Naive thymus-derived CD4-positive, alpha-beta T cell (primary cell): ENCODE measurements at regions not wholly inside any gene's neighbourhood (a gene's known extent, or its start where the extent isn't known, plus 50 kb on each side); places are given as distances from the start of the nearest gene placed in this dataset.

ENCODE experiments used
- ATAC-seq: fragments of 150-1000 bp; cut with Tn5 transposase; 2 replicates; pipeline ENCODE4 v1.10.0; 2021; ENCODE audit warnings: mild to moderate bottlenecking, moderate library complexity
- CTCF ChIA-PET: fragments of 350-600 bp; sonication (Branson Sonifier 250); formaldehyde crosslinking; loops from one replicate; lab custom pipeline; 2021; ENCODE audit warnings: antibody characterized with exemption; lab: Charles Lee
- POLR2A ChIA-PET: fragments of 350-600 bp; sonication (Branson Sonifier 250); formaldehyde crosslinking; loops from one replicate; lab custom pipeline; 2021; ENCODE audit warnings: antibody characterized with exemption, inconsistent platforms; lab: Charles Lee
- DNase-seq, 9 donors: peaks; one replicate each; pipeline versions ENCODE4 v3.0.0 to v3.0.0-alpha.2; 2020 to 2022; ENCODE audit warnings: mixed read lengths in 1 of 9
- H3K27ac ChIP-seq: one replicate; pipeline ENCODE4 v1.7.0; 2013; ENCODE audit warnings: mild to moderate bottlenecking, low read depth, low read length, moderate library complexity
- H3K27me3 ChIP-seq, 2 donors: one replicate each; pipeline ENCODE4 v1.7.0; 2013; ENCODE audit warnings: low read length in 2 of 2, mild to moderate bottlenecking in 2 of 2, moderate library complexity in 2 of 2; ENCODE audit not compliant: control insufficient read depth in 2 of 2, insufficient read depth in 2 of 2
- H3K36me3 ChIP-seq, 3 experiments: 1 replicate in 2 of 3; 2 replicates in 1 of 3; pipeline ENCODE4 v1.7.0; 2013; ENCODE audit warnings: low read length in 3 of 3, mild to moderate bottlenecking in 3 of 3, moderate library complexity in 1 of 3; ENCODE audit not compliant: insufficient read depth in 3 of 3, control insufficient read depth in 2 of 3
- H3K4me1 ChIP-seq, 2 donors: one replicate each; pipeline ENCODE4 v1.7.0; 2013; ENCODE audit warnings: low read length in 2 of 2, mild to moderate bottlenecking in 2 of 2, moderate library complexity in 1 of 2; ENCODE audit not compliant: control insufficient read depth in 2 of 2, insufficient read depth in 2 of 2
- H3K4me3 ChIP-seq: 2 replicates; pipeline ENCODE4 v1.7.0; 2013; ENCODE audit warnings: mild to moderate bottlenecking, low read length
- H3K9me3 ChIP-seq, 3 experiments: 1 replicate in 2 of 3; 2 replicates in 1 of 3; pipeline ENCODE4 v1.7.0; 2013; ENCODE audit warnings: low read length in 3 of 3; ENCODE audit not compliant: control insufficient read depth in 2 of 3
- H3K27ac Mint-ChIP-seq, 9 donors: one replicate each; pipeline ENCODE4 v1.8.0; 2020 to 2022; ENCODE audit warnings: mixed read lengths in 9 of 9, mild to moderate bottlenecking in 8 of 9, moderate library complexity in 5 of 9, inconsistent platforms in 2 of 9
- H3K27me3 Mint-ChIP-seq, 5 donors: one replicate each; pipeline ENCODE4 v1.8.0; 2021 to 2022; ENCODE audit warnings: mixed read lengths in 5 of 5, mild to moderate bottlenecking in 1 of 5
- H3K36me3 Mint-ChIP-seq, 5 donors: one replicate each; pipeline ENCODE4 v1.8.0; 2020 to 2022; ENCODE audit warnings: mixed read lengths in 5 of 5, mild to moderate bottlenecking in 3 of 5, inconsistent platforms in 1 of 5
- H3K4me1 Mint-ChIP-seq, 7 donors: one replicate each; pipeline ENCODE4 v1.8.0; 2020 to 2022; ENCODE audit warnings: mixed read lengths in 7 of 7, mild to moderate bottlenecking in 3 of 7, inconsistent platforms in 1 of 7
- H3K4me3 Mint-ChIP-seq, 10 donors: one replicate each; pipeline ENCODE4 v1.8.0; 2020 to 2022; ENCODE audit warnings: mild to moderate bottlenecking in 10 of 10, mixed read lengths in 10 of 10, moderate library complexity in 6 of 10, inconsistent platforms in 2 of 10
- H3K9me3 Mint-ChIP-seq, 11 donors: one replicate each; pipeline ENCODE4 v1.8.0; 2020 to 2022; ENCODE audit warnings: mixed read lengths in 11 of 11, mild to moderate bottlenecking in 4 of 11, inconsistent platforms in 1 of 11, moderate library complexity in 1 of 11
- intact Hi-C, 2 donors: fragments of 100-400 bp; cut with micrococcal nuclease; formaldehyde crosslinking; loops; one replicate each; pipeline ENCODE4 v1.15.1; 2023

DNA sequence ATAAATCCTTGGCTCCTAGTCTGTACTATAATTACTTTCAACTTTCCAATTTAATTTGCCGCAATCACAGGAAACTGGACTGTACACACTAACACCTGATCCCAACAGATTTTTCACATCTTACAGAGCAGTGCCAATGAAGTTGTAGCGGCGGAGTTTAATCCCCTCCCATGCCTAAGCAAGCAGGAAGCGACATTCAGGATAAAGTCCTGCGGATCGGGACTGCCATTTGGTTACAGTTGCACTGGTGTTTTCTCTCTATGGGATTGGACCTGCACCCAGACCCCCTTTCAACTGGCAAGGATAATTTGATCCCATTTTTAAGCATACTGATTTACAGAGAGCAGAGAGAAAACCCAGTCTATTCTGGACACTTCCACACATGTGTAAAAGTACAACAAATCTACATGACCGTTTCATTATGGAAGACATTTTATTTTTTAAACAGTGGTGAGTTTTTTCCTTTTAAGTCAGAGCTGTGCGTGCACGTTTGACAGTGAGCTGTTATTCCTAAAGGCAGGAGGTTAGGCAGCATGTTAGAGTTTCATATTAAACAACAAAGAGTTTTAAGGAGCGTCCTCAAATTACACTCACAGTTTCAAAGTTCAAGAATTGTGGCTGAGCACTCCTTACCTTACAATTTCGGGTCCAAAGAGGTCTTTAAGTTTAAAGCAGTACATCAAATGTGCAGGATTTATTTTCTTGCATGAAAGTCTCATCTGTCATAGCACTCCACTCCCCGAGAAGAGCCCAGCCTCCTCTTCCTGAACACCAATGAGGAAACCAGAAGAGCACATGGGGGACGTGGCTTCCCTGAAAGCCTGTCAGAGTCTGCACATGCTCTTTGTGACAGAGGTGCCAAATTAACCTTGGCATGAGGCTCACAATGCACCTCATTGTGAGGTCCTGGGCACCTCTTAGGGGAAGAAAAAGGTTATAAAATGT lies 141.6 kb upstream of the RFC3 start:
- peaks cover 0 to 11% of the 10 kb centered on the region in 2 donors for H3K4me1 ChIP-seq
- H3K4me3 ChIP-seq, result no peak overlapping the region
- H3K9me3 ChIP-seq, result no peaks in the 10 kb centered on the region
- Mint-ChIP-seq H3K4me3 (peak overlapping the region in 6 of 10 donors; percentile 14 to 72 (median 44)), H3K27me3 (peaks cover 0 to 3% (median 0%) of the 10 kb centered on the region in 5 donors), H3K36me3 (no peaks in the 10 kb centered on the region), H3K27ac (no peak overlapping the region), H3K9me3 (peaks cover 0 to 2% (median 0%) of the 10 kb centered on the region in 11 donors), H3K4me1 (peaks cover 7 to 26% (median 11%) of the 10 kb centered on the region in 7 donors)
- H3K27me3 ChIP-seq, result no peaks in the 10 kb centered on the region
- CTCF ChIA-PET, result no interaction called here
- intact Hi-C loops, result no loop called here
- ATAC-seq, result no peak
- no peak for DNase-seq
- H3K27ac ChIP-seq, result no peak overlapping the region
- POLR2A ChIA-PET, result no interaction called here
- no peaks in the 10 kb centered on the region for H3K36me3 ChIP-seq

GRCh38 chr13:33677215-33677614 lies 140.7 kb upstream of the RFC3 start:
- H3K4me1 ChIP-seq, result peaks cover 0 to 11% of the 10 kb centered on the region in 2 donors
- POLR2A ChIA-PET, result no interaction called here
- peaks cover 0 to 3% (median 0%) of the 10 kb centered on the region in 5 donors for H3K27me3 Mint-ChIP-seq
- H3K4me3 Mint-ChIP-seq, result no peak overlapping the region
- H3K27ac ChIP-seq, result no peak overlapping the region
- ATAC-seq (no peak), DNase-seq (no peak)
- no peaks in the 10 kb centered on the region for H3K36me3 Mint-ChIP-seq
- CTCF ChIA-PET, result no interaction called here
- intact Hi-C loops, result no loop called here
- no peak overlapping the region for H3K27ac Mint-ChIP-seq
- H3K9me3 Mint-ChIP-seq, result no peaks in the 10 kb centered on the region
- no peak overlapping the region for H3K4me3 ChIP-seq
- no peaks in the 10 kb centered on the region for H3K27me3 ChIP-seq
- H3K36me3 ChIP-seq, result no peaks in the 10 kb centered on the region
- H3K9me3 ChIP-seq, result no peaks in the 10 kb centered on the region
- peaks cover 7 to 26% (median 11%) of the 10 kb centered on the region in 7 donors for H3K4me1 Mint-ChIP-seq

DNA sequence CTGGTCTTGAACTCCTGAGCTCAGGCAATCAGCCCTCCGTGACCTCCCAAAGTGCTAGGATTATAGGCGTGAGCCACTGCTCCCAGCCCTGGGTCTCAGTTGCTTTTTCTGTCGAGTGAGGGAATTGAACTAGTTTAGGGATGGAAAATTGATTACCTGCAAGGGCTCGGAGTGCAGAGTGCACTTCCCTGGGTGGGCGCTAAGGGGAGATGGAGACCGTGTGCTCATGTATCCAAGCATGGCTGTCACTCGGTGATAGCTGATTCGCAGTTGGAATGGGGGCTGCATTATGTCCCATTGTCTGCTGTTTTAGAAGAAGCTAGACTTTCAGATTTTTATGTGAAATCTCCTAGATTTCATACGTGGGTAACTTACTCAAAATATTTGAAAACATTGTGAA lies 139.9 kb upstream of the RFC3 start:
- Histone ChIP-seq H3K27me3 (no peaks in the 10 kb centered on the region), H3K4me3 (no peak overlapping the region), H3K36me3 (no peaks in the 10 kb centered on the region), H3K9me3 (no peaks in the 10 kb centered on the region), H3K4me1 (peaks cover 0 to 11% of the 10 kb centered on the region in 2 donors), H3K27ac (no peak overlapping the region)
- peaks cover 0 to 4% (median 0%) of the 10 kb centered on the region in 5 donors for H3K27me3 Mint-ChIP-seq
- ChIA-PET POLR2A (no interaction called here), CTCF (no interaction called here)
- H3K36me3 Mint-ChIP-seq, result no peaks in the 10 kb centered on the region
- no peak overlapping the region for H3K4me3 Mint-ChIP-seq
- no peak for DNase-seq
- peak overlapping the region in 1 of 9 donors; percentile 62 for H3K27ac Mint-ChIP-seq
- peaks cover 7 to 26% (median 11%) of the 10 kb centered on the region in 7 donors for H3K4me1 Mint-ChIP-seq
- intact Hi-C loops, result loop anchor here in 1 of 2 donors (2.0 kb wide), 1 partner anchor 141 kb away; the partner anchor contains the start of gene RFC3
- ATAC-seq, result no peak
- no peaks in the 10 kb centered on the region for H3K9me3 Mint-ChIP-seq

DNA sequence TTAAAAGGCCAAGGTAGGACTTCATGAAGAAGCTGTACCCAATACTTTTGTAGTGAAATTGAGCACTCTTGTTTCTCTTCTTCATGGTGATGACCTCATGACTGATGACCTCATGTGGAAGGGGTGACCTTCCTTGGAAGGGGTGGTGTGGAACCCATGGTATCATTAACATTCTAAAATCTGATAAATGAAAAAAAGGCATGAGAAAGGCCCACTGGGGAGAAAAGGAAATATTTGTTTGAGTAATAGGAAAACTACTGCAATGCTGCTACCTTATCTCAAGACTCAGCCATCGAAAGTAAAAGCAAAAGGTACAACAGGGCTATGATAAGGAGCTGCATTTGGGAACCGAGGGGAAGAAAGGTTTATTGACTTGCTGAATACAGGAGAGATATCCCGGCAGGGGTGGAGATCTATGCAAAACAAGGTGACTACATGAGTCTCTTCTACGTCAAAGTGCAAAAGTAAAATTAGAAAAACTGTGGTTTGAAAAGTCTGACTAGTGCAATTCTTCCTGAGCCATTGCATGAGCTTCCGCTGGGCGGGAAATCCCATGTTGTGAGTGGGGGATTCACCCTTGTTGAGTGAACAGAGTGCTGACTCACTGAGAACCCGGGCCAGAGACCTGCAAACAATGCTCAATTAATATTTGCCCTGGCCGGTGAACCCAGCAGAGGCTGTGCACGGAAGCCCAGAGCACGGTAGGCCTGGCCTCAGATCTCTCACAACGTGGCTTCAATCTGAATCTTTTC lies 138.9 kb upstream of the RFC3 start:
- ATAC-seq (peak; percentile 86), DNase-seq (peak in 1 of 9 donors; percentile 76)
- H3K27me3 Mint-ChIP-seq, result peaks cover 0 to 8% (median 0%) of the 10 kb centered on the region in 5 donors
- H3K9me3 Mint-ChIP-seq, result no peaks in the 10 kb centered on the region
- ChIA-PET POLR2A (no interaction called here), CTCF (no interaction called here)
- H3K36me3 Mint-ChIP-seq, result no peaks in the 10 kb centered on the region
- Histone ChIP-seq H3K4me3 (peak overlapping the region; percentile 29), H3K27ac (no peak overlapping the region), H3K36me3 (no peaks in the 10 kb centered on the region), H3K9me3 (no peaks in the 10 kb centered on the region), H3K4me1 (peaks cover 0 to 11% of the 10 kb centered on the region in 2 donors), H3K27me3 (no peaks in the 10 kb centered on the region)
- intact Hi-C loops, result loop anchor here in 1 of 2 donors (1.0 to 2.0 kb wide), 4 partner anchors 44 to 140 kb away; partner anchors contain the start of gene RFC3
- peaks cover 7 to 26% (median 11%) of the 10 kb centered on the region in 7 donors for H3K4me1 Mint-ChIP-seq
- peak overlapping the region in 5 of 10 donors; percentile 16 to 64 (median 49) for H3K4me3 Mint-ChIP-seq
- peak overlapping the region in 2 of 9 donors; percentile 76 to 91 for H3K27ac Mint-ChIP-seq

DNA sequence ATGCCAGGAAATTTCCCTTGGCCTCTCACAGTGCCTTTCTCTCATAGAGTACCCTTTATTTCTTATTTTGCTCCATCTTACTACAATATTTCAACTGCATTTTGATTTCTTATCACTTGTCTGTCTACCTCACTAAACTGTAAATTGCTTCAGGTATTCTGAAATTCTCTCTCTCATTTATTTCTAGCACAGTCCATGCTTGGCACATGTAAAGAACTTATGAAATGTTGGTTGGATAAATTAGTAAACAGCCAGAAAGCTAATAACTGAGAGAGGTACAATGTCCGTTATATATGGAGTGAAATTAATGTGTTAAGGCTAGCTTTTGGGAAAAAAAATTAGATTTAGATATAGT lies 138.3 kb upstream of the RFC3 start:
- POLR2A ChIA-PET, result no interaction called here
- no peaks in the 10 kb centered on the region for H3K36me3 ChIP-seq
- CTCF ChIA-PET, result no interaction called here

GRCh38 chr13:33682020-33682564 lies 135.9 kb upstream of the RFC3 start:
- POLR2A ChIA-PET, result no interaction called here
- no peaks in the 10 kb centered on the region for H3K9me3 ChIP-seq
- ATAC-seq, result no peak

More for the DNA sequence above, 138.3 kb upstream of the RFC3 start:
- Histone ChIP-seq H3K4me3 (peak overlapping the region; percentile 29), H3K27ac (no peak overlapping the region), H3K27me3 (no peaks in the 10 kb centered on the region), H3K4me1 (peaks cover 0 to 11% of the 10 kb centered on the region in 2 donors), H3K9me3 (no peaks in the 10 kb centered on the region)
- H3K27ac Mint-ChIP-seq, result peak overlapping the region in 2 of 9 donors; percentile 76 to 91
- H3K4me3 Mint-ChIP-seq, result peak overlapping the region in 1 of 10 donors; percentile 64
- H3K36me3 Mint-ChIP-seq, result no peaks in the 10 kb centered on the region
- H3K27me3 Mint-ChIP-seq, result peaks cover 0 to 8% (median 0%) of the 10 kb centered on the region in 5 donors
- no peak for DNase-seq
- no peaks in the 10 kb centered on the region for H3K9me3 Mint-ChIP-seq
- peaks cover 7 to 26% (median 11%) of the 10 kb centered on the region in 7 donors for H3K4me1 Mint-ChIP-seq
- intact Hi-C loops, result loop anchor here in 1 of 2 donors (1.0 to 2.0 kb wide), 4 partner anchors 44 to 139 kb away; partner anchors contain the start of gene RFC3
- no peak for ATAC-seq

More at GRCh38 chr13:33682020-33682564, 135.9 kb upstream of the RFC3 start:
- intact Hi-C loops, result no loop called here
- no peaks in the 10 kb centered on the region for H3K36me3 Mint-ChIP-seq
- H3K4me1 Mint-ChIP-seq, result peaks cover 0 to 16% (median 4%) of the 10 kb centered on the region in 7 donors
- Histone ChIP-seq H3K4me1 (peaks cover 0 to 11% of the 10 kb centered on the region in 2 donors), H3K27ac (no peak overlapping the region), H3K4me3 (no peak overlapping the region), H3K27me3 (no peaks in the 10 kb centered on the region), H3K36me3 (no peaks in the 10 kb centered on the region)
- no peaks in the 10 kb centered on the region for H3K9me3 Mint-ChIP-seq
- H3K27me3 Mint-ChIP-seq, result peaks cover 0 to 8% (median 0%) of the 10 kb centered on the region in 5 donors
- no peak for DNase-seq
- no peak overlapping the region for H3K27ac Mint-ChIP-seq
- H3K4me3 Mint-ChIP-seq, result no peak overlapping the region
- CTCF ChIA-PET, result no interaction called here
